ENCODE measurements at regions not wholly inside any gene's neighbourhood (a gene's known extent, or its start where the extent isn't known, plus 50 kb on each side); places are given as distances from the start of the nearest gene placed in this dataset.

DNA sequence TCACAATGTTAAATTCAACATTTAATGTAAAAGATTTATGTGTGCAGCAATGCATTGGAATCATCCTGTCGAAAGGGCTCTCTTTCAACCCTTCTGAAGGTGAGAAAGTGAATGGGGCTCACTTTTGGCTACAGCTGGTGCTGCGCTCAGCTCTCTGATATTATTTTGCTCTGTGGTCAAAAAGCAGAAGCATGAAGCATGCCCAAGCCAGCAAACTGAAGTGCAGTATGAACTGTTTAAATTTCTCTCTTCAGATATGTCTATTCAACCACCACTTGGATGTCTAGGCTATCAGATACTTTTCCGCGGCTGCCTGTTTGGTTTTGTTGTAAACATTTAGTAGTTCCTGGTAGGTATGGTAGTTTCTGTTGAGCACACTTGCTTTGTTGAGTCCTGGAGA is 216.9 kb upstream of the TMPRSS15 start:
- in situ Hi-C loops (cut with MboI; ENCODE audit: low sequenced_read_pairs in 4 of 4), result no loop called here
- H3K4me1 ChIP-seq, result no peaks in the 10 kb centered on the region
- H3K36me3 ChIP-seq, result no peaks in the 10 kb centered on the region
- no peak overlapping the region for H3K4me3 ChIP-seq
- no peak for DNase-seq
- TF ChIP-seq, protein P1, sequence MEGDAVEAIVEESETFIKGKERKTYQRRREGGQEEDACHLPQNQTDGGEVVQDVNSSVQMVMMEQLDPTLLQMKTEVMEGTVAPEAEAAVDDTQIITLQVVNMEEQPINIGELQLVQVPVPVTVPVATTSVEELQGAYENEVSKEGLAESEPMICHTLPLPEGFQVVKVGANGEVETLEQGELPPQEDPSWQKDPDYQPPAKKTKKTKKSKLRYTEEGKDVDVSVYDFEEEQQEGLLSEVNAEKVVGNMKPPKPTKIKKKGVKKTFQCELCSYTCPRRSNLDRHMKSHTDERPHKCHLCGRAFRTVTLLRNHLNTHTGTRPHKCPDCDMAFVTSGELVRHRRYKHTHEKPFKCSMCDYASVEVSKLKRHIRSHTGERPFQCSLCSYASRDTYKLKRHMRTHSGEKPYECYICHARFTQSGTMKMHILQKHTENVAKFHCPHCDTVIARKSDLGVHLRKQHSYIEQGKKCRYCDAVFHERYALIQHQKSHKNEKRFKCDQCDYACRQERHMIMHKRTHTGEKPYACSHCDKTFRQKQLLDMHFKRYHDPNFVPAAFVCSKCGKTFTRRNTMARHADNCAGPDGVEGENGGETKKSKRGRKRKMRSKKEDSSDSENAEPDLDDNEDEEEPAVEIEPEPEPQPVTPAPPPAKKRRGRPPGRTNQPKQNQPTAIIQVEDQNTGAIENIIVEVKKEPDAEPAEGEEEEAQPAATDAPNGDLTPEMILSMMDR (IDR thresholded peaks at IDR 0.05 in 4 of 5, conservative IDR thresholded peaks at IDR 0.05 in 1 of 5), result no peak
- no peaks in the 10 kb centered on the region for H3K27me3 ChIP-seq
- ATAC-seq, result no peak
- intact Hi-C loops (cut with DNase I; ENCODE audit: low total_unique reads), result no loop called here
- no peak overlapping the region for H3K27ac ChIP-seq
- H3K9me3 ChIP-seq, result no peaks in the 10 kb centered on the region

GRCh38 chr21:18622383-18622782 is 218.8 kb upstream of the TMPRSS15 start:
- intact Hi-C loops (cut with DNase I; ENCODE audit: low total_unique reads) (no loop called here), in situ Hi-C loops (cut with MboI; ENCODE audit: low sequenced_read_pairs in 4 of 4) (no loop called here)
- Histone ChIP-seq H3K4me1 (no peaks in the 10 kb centered on the region), H3K9me3 (no peaks in the 10 kb centered on the region), H3K4me3 (no peak overlapping the region), H3K27me3 (no peaks in the 10 kb centered on the region), H3K27ac (no peak overlapping the region), H3K36me3 (no peaks in the 10 kb centered on the region)
- TF ChIP-seq POLR2A (IDR thresholded peaks at IDR 0.05), result no peak
- TF ChIP-seq, protein P1 (IDR thresholded peaks at IDR 0.05 in 4 of 5, conservative IDR thresholded peaks at IDR 0.05 in 1 of 5), result no peak
- ATAC-seq (no peak), DNase-seq (no peak)

GRCh38 chr21:18630446-18630845 is 226.9 kb upstream of the TMPRSS15 start:
- no peaks in the 10 kb centered on the region for H3K9me3 ChIP-seq
- in situ Hi-C loops (cut with MboI; ENCODE audit: low sequenced_read_pairs in 4 of 4), result no loop called here
- no peaks in the 10 kb centered on the region for H3K36me3 ChIP-seq
- H3K27ac ChIP-seq, result no peak overlapping the region
- DNase-seq (no peak), ATAC-seq (no peak)
- no peak overlapping the region for H3K4me3 ChIP-seq
- no peaks in the 10 kb centered on the region for H3K4me1 ChIP-seq
- intact Hi-C loops (cut with DNase I; ENCODE audit: low total_unique reads), result no loop called here
- TF ChIP-seq, protein P1 (IDR thresholded peaks at IDR 0.05 in 4 of 5, conservative IDR thresholded peaks at IDR 0.05 in 1 of 5), result no peak
- no peak for TF ChIP-seq POLR2A (IDR thresholded peaks at IDR 0.05)
- H3K27me3 ChIP-seq, result no peaks in the 10 kb centered on the region

DNA sequence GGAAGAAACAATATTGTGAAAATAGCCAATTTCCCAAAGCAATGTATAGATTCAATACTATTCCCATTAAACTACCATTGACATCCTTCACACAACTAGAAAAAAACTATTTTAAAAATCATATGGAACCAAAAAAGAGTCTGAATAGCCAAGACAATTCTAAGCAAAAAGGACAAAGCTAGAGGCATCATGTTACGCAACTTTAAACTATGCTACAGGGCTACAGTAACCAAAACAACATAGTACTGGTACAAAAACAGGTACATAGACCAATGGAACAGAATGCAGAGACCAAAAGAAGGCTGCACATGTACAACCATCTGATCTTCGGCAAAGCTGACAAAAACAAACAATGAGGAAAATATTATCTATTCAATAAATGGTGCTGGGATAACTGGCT is 233.3 kb upstream of the TMPRSS15 start:
- in situ Hi-C loops (cut with MboI; ENCODE audit: low sequenced_read_pairs in 4 of 4), result no loop called here
- H3K9me3 ChIP-seq, result no peaks in the 10 kb centered on the region
- no peak for TF ChIP-seq POLR2A (IDR thresholded peaks at IDR 0.05)
- TF ChIP-seq, protein P1 (IDR thresholded peaks at IDR 0.05 in 4 of 5, conservative IDR thresholded peaks at IDR 0.05 in 1 of 5), result no peak
- ATAC-seq (no peak), DNase-seq (no peak)
- H3K4me3 ChIP-seq, result no peak overlapping the region
- no peaks in the 10 kb centered on the region for H3K4me1 ChIP-seq
- H3K27me3 ChIP-seq, result no peaks in the 10 kb centered on the region
- no peak overlapping the region for H3K27ac ChIP-seq
- intact Hi-C loops (cut with DNase I; ENCODE audit: low total_unique reads), result no loop called here
- H3K36me3 ChIP-seq, result no peaks in the 10 kb centered on the region

- no peaks in the 10 kb centered on the region for H3K4me1 ChIP-seq
- no peaks in the 10 kb centered on the region for H3K9me3 ChIP-seq
- intact Hi-C loops (cut with DNase I; ENCODE audit: low total_unique reads), result no loop called here
- no peaks in the 10 kb centered on the region for H3K36me3 ChIP-seq
- in situ Hi-C loops (cut with MboI; ENCODE audit: low sequenced_read_pairs in 4 of 4), result no loop called here
- ATAC-seq, result no peak
- H3K27ac ChIP-seq, result no peak overlapping the region
- no peak for DNase-seq
- H3K27me3 ChIP-seq, result no peaks in the 10 kb centered on the region
- no peak for TF ChIP-seq POLR2A (IDR thresholded peaks at IDR 0.05)
- TF ChIP-seq, protein P1 (IDR thresholded peaks at IDR 0.05 in 4 of 5, conservative IDR thresholded peaks at IDR 0.05 in 1 of 5), result no peak
- no peak overlapping the region for H3K4me3 ChIP-seq
Observed at GRCh38 chr21:18646116-18646515, 242.5 kb upstream of the TMPRSS15 start.

Measured in gastrocnemius medialis (tissue), 4 donors.